ENCODE measurements at regions not wholly inside any gene's neighbourhood (a gene's known extent, or its start where the extent isn't known, plus 50 kb on each side); places are given as distances from the start of the nearest gene placed in this dataset.

DNA sequence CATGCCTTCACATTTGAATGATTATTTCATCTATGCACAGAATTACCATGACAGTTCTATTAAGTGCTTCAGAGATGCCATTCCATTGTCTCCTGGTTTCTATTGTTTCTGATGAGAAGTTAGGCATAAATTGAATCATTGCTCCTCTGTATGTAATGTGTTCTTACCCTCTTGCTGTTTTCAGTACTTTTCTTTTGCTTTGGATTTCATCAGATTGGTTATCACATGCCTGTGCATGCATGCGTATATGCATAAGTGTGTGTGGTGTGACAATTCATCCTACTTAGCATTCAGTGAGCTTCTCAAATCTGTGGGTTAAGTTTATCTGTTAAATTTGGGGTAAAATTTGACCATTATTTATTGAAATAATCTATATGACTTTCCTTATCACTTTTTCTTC lies 263.3 kb upstream of the RND3 start:
- H3K27ac ChIP-seq = peak overlapping the region; percentile 29
- no peak for DNase-seq (ENCODE audit: low read depth, low spot score)

DNA sequence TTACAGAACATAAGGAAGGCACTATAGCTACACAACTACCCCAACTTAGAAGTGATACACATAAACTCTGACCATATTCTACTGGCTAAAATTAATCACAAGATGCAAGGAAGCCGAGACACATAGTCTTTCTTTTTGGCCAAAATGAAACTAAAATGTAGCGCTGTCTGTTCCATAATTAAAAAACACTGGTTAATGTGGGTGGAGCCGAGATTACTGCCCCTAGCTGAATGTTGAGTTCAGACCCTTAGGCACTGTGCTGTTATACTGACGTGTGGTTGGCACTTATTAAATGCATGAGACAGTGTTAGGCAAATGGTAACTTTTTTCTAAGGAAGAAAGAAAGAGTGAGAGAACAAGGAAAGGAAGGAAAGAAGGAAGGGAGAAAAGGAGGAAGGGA lies 254.6 kb upstream of the RND3 start:
- no peak overlapping the region for H3K27ac ChIP-seq
- DNase-seq (ENCODE audit: low read depth, low spot score) = no peak

DNA sequence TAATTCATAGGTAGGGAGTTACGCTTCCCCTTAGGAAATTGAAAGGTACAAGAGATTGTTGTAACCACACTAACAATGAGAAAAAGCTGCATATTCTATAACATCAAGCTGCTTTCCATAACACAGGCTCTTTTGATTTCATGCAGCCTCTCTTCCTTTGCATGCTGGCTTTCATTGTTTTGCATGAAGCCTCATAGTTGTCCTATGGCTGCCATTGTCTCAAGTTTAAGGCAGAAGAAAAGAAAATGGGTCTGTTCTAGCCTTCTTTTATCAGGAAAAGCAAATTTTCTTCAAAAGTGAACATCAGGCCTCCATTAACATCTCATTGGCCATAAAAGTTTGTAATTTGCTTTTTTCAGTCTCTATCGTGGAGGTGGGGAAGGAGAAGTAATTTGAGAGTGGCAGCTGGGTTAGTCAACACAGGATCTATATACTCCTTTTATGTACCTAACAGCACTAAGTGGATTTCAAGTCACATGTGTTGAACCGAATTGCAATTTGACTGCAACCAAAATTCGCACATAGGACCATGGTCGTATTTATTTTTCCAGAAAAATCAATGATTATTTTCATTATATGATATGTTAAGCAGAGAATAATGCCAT lies 248.5 kb upstream of the RND3 start:
- DNase-seq (ENCODE audit: low read depth, low spot score) = no peak
- no peak overlapping the region for H3K27ac ChIP-seq

DNA sequence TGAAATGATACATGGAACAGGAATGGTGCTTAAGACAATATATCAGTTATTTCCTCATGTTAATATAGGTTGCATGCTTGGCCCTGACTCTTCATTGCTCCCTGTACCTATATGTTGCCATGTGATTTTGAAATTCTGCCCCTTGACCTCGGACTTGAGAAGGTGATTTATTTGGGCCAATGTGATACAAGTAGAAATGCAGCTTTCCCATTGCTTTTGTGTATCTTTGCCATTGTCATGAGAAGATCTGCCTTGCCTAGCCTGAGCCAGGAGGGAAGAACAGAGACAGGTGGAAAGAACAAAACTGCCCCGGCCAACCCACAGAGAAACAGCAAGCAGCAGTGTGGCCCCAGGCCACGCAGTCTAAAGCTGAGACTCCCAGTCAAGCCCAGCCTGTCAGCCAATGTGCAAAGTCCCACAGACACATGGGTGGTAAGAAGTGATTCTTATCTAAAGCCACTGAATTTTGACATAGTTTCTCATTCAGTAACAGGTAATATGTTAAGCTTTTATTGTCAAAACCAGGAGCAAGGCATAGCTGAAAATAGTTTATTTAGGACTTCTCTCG lies 245.7 kb upstream of the RND3 start:
- no peak overlapping the region for H3K27ac ChIP-seq
- DNase-seq (ENCODE audit: low read depth, low spot score) = no peak

DNA sequence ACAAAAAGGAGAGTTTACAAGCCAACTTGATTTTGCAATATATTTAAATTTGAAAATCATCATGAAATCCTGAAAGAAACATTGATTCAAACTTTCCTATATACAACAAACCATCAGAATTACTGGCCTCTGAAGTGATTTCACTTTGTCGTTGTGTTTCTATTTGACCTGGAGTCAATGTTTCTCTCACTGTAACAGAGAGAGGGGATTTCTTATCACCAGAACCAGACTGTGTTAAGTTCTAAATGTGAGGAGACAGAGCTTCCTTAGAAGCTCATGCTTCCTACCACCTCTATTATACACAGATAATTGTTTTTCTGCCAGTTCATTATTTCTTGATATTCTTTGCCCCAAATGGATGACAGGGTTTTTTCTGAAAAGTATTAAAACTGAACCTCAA lies 245.0 kb upstream of the RND3 start:
- H3K27ac ChIP-seq = no peak overlapping the region
- DNase-seq (ENCODE audit: low read depth, low spot score) = no peak

DNA sequence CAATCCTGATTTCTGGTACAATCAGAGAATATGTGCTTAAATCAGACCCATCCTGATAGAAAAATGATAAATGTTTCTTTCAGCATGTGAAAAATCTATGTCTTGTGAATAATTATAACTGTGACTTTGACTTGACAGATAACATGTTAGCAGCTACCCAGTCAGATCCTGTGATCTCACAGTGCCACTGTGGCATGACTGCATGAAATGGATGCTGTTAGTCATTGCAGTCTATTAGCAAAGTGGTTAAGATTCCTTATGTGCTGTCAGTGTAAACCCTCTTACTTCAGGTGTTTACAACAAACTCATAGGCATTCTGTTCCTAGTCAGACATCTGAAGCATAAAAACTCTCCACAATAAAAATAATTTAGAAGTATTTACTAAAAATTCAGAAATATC lies 244.6 kb upstream of the RND3 start:
- H3K27ac ChIP-seq = no peak overlapping the region
- DNase-seq (ENCODE audit: low read depth, low spot score) = peak; percentile 39

DNA sequence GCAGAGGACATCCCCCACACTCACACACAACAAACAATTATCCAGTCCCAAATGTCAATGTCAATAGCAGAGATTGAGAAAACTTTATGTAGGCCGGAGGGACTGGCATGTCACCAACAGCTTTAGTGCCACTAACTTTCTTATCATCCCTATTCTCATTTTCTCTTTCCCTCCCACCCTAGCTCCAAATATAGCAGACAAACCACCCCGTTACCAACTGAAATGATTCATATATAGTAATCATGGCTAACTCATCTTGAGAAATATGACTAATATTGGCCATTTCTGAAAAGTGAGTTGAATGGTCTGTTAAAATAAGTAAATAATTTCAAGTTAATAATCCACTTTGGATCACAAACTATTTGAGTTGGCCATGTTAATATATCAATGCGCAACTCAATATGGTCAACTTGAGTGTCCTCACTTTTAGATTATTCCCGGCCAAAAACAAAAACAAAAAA lies 242.1 kb upstream of the RND3 start:
- H3K27ac ChIP-seq = no peak overlapping the region
- no peak for DNase-seq (ENCODE audit: low read depth, low spot score)

DNA sequence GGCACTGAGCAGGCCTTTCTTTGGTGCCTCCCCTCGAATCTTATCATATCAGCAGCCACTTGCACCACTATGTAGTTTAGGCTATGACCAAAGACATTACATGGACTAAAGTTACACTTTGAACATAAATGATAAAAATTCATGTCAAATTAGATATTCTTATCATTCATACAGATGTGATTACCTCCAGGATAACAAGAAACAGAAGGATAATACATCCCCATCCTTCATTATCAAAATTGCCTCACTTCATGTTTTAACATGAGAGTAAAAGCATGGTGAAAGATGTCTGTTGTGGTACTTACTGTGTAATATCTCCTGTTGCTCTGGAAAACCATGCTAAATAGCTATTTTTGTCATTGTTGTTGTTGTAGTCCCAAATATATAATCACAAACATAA lies 230.8 kb upstream of the RND3 start:
- DNase-seq (ENCODE audit: low read depth, low spot score) = no peak
- H3K27ac ChIP-seq = no peak overlapping the region

DNA sequence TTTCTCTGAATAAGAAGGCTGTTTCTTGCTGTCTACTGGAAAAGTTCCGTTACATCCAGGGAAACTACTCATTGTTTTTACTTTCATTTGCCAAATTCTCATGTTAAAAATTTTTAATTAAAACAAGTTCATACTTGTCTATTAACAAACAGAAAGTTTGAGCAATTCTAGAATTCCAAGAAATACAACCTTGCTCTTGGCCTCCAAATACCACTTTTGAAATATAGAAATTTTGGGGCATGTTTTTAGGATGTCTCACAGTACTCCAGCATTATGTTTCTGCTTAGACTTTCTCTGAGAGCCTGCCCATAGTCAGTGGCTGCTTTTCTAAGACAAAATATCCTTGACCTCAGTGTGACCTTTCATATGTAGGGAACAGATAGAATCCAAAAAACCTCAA lies 228.7 kb upstream of the RND3 start:
- no peak for DNase-seq (ENCODE audit: low read depth, low spot score)
- H3K27ac ChIP-seq = no peak overlapping the region

DNA sequence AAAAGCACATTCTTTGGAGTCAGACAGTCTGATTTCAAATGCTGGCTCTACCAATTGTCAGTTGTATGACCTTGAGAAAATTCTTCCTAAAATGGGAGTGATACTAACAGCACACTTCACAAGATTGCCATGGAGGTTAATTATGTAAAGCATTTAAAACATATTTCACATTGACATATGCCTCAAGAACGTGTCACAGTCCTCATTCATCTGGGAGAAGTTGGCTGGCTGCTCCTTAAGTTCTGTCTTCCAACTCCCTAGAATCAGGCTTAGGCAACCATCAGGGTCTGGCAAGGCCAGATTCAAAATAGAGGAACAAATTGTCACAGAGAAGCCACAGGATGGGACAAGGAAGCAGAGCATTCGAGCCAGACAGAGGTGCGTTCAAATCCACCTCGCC lies 228.0 kb upstream of the RND3 start:
- no peak overlapping the region for H3K27ac ChIP-seq
- no peak for DNase-seq (ENCODE audit: low read depth, low spot score)

DNA sequence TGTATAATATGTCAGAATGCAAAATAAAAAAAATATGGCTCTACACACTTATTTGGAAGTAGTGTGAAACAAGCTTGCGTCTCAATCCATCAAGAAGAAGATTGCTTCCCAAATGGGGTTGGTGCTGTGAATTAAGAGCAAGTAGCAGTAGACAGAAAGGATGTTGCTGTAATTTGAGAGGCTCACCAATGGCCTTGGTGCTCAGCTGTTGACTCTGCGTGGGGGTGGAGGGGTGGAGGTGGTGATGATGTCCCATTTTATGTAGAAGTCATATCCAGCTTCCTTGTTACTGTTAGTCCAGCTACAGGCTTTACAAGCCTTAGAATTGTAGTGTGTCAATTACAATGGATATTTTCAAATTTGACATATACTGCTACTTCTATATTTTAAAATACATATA lies 223.4 kb upstream of the RND3 start:
- no peak for DNase-seq (ENCODE audit: low read depth, low spot score)
- no peak overlapping the region for H3K27ac ChIP-seq

DNA sequence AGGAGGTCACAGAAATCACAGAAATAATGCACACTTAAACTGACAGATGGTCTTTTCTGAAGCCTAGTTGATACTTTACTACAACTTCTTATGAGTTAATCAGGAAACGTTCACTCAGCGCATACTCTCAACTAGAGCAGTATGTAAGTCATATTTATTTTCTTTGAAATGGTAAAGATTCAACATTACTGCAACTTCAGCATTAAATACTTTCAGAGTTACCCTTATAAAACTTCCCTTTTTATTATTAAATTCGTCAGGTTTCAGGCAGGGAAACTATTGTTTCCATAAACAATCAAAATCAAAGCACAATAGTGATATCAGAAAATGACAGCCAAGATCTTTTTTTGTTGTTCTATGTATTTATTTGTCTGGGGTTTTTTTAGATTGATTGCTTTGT lies 222.6 kb upstream of the RND3 start:
- no peak overlapping the region for H3K27ac ChIP-seq
- no peak for DNase-seq (ENCODE audit: low read depth, low spot score)

DNA sequence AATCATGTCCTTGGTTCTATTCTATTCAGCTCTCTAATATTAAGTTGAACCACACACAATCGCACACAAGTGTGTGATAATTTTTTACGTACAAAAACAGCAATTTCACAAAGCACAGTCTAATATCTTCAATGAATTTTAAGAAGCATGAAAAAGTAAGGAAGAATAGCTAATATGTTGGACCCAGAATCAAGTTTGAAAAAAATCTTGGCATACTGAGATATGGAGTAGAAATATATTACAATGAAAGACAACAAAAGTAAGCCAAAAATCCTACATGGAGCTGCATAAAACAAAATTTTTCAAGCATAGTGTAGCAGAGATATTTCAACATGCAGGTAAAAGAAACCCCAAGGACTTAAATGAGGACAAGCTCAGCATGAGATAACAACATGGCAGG lies 219.1 kb upstream of the RND3 start:
- DNase-seq (ENCODE audit: low read depth, low spot score) = no peak
- H3K27ac ChIP-seq = no peak overlapping the region

DNA sequence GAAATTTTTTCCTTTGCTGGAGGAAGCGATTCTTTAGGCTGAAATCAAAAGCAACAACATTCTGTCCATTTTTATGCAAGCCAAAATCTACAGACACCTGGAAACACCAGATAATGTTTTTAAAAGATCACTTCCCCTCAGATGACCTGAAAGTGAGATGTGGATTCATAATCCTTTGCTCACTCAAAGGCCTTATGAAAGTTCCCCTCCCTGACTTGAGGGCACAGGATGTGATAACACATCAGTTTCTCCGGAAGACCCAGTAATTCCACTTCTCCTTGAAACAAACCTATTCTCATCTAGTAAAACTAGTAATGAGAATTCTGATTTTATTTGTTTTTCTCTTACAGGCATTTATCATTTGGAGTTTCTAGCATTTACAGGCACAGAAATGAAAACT lies 218.3 kb upstream of the RND3 start:
- DNase-seq (ENCODE audit: low read depth, low spot score) = no peak
- no peak overlapping the region for H3K27ac ChIP-seq

DNA sequence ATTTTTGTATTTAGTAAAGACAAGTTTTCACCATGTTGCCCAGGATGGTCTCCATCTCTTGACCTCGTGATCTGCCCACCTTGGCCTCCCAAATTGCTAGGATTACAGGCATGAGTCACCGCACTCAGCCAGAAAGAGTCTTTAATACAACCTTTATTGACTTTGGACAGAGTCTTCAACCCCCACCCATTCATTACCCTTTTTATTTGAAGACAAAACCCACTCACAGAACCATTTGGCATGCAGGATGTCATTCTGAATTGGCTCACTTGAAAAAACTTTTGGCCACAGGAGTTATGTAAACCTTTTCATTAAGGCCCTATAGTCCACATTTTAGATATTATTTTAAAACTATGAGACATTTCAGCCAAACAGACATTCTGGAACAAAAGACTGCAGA lies 217.9 kb upstream of the RND3 start:
- H3K27ac ChIP-seq = no peak overlapping the region

DNA sequence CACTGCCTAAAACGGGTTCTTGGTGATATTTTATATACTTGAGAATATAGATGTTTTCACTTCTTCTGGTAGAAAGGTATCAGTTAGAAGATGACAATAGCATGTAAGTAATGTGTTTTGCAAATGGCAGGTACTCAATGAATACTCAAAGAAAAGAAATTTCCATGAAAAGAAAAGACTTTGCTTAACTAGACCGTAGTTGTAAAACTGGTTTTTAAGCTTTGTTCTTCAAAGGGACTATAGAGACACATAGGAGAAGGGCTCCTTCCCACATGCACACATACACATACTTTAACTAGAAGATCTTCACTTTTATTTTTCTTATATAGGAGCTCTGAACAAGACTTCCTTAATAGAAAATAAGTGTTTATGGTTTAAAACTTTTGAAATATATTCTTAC lies 215.3 kb upstream of the RND3 start:
- H3K27ac ChIP-seq = no peak overlapping the region
- DNase-seq (ENCODE audit: low read depth, low spot score) = no peak

More for the DNA sequence above, 217.9 kb upstream of the RND3 start:
- no peak for DNase-seq (ENCODE audit: low read depth, low spot score)

DNA sequence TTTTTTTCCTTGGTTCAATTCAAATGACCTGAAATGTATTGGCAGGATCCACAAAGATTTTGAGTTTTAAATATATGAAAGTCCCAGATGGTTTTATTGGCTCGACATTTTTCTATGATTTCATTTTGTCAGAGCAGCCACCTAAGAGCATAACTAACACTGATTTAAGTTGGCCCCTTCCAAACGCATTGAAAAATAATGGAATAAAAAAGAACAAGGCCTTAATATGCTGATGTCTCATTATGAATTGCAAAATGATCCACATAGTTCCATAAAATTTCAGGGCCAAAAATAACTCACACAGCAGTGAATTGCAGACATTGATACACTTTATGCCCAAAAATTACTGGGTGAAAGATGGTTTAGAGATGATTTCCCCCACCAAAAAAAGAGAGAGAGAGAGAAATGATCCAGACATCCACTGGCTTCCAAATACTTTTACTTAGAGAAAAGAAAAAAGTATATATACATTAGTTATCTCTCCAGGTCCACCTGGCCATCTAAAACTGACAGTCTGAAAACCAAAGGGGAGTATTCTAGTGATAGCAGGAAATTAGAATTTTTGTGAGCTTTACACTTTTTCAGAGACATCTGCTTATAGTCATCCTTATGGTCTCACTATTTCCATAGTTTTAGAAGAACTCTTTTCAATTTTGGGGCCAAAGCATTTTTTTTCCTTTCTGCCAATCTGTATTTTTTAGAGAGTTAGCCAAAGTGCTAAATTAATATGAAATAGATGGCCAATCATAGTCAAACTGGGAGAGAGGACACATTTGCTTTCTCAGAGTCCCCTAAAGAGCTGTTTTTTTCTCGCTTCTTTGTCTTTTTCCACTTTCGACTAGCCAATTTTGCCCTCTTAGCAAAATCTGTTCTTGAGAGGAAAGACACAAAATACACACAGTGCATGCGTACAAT lies 213.5 kb upstream of the RND3 start:
- no peak overlapping the region for H3K27ac ChIP-seq

DNA sequence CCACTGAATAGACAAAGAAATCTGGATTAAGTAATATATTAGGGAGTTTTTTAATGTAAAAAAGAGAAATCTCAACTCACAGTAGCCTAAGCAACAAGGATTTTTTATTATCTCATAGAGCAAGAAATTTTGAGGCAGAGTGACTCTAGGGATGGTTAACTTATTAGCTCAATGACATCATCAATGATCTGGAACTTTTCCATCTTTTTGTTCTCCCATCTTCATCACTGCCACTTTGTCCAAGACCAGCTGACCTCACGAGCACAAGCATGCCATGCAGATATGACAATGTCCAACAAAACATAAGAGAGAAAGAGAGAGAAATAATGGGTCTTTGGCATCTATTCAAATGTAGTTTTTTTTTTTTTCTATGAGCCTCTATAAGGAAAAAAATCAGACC lies 211.8 kb upstream of the RND3 start:
- DNase-seq (ENCODE audit: low read depth, low spot score) = no peak

More for the DNA sequence above, 213.5 kb upstream of the RND3 start:
- no peak for DNase-seq (ENCODE audit: low read depth, low spot score)

DNA sequence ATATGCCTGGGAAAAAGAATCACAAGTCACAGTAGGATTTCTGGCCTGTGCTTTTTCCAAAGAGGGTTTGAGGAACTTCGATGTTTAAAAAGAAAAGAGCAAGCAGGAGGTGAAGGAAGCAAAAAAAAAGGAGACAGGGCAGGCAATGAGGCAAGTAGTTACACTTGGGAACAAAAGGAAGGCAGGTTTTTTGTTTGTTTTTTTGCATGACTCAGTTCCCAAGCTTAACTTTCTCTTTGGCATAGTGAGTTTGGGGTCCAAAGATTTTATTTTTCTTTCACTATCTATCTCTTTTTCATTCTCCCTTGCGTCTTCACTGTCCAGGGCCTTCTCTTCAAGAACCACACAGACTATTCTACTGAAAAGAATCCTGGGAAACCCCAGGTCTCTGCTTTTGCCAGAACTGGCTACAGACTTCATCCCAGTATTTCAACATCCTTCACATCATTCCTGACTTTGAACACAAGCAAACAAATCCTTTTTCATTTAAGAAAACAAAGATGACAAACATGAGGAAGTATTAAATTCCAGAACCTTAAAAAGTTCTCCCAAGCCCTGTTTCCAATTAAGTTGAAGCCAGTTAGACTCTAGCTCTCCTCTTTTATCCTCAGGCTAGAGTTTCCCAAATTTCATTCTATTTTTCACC lies 210.7 kb upstream of the RND3 start:
- no peak for DNase-seq (ENCODE audit: low read depth, low spot score)
- peak overlapping the region; percentile 18 for H3K27ac ChIP-seq

More for the DNA sequence above, 211.8 kb upstream of the RND3 start:
- no peak overlapping the region for H3K27ac ChIP-seq

DNA sequence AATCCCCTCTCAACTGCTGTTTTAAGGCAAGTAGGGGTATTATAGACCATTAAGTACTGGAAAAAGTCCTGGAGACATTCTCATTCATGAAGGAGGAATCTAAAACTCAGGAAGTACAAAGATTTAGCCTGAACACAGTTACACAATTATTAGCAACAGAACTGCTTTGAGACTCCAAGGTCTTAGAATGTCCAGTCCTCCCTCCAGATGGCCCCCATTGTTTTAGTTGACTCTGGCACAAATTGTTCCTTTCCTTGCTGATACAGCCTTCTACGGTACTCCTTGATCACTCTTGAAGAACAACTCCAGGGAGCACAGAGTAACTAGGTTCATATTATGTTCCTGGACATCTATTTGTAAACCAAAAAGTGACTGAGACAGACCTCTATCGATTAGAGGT lies 210.1 kb upstream of the RND3 start:
- H3K27ac ChIP-seq = peak overlapping the region; percentile 18

More for the DNA sequence above, 210.1 kb upstream of the RND3 start:
- DNase-seq (ENCODE audit: low read depth, low spot score) = no peak
